Peyer's patch (tissue), 4 donors: ENCODE measurements at regions not wholly inside any gene's neighbourhood (a gene's known extent, or its start where the extent isn't known, plus 50 kb on each side); places are given as distances from the start of the nearest gene placed in this dataset.

Experiments
- CTCF ChIP-seq, 6 experiments: fragments of 450-650 bp in 4 of 6; fragments of 200-600 bp in 2 of 6; sonication (generic) in 1 of 6; IDR thresholded peaks; one replicate each; pipeline ENCODE4 v1.5.1; 2017 to 2019; ENCODE audit warnings: antibody characterized with exemption in 6 of 6, mild to moderate bottlenecking in 3 of 6, moderate library complexity in 1 of 6
- POLR2A ChIP-seq, 2 donors: fragments of 450-650 bp; IDR thresholded peaks; one replicate each; pipeline ENCODE4 v1.5.1; 2017; ENCODE audit warnings: antibody characterized with exemption in 2 of 2, mild to moderate bottlenecking in 2 of 2, moderate library complexity in 2 of 2

- TF ChIP-seq CTCF (IDR thresholded peaks at IDR 0.05) (no peak), POLR2A (IDR thresholded peaks at IDR 0.05) (no peak)
These were observed 102.4 kb upstream of the TLR3 start for GRCh38 chr4:185966549-185966948.
